ENCODE measurements at regions not wholly inside any gene's neighbourhood (a gene's known extent, or its start where the extent isn't known, plus 50 kb on each side); places are given as distances from the start of the nearest gene placed in this dataset.

DNA sequence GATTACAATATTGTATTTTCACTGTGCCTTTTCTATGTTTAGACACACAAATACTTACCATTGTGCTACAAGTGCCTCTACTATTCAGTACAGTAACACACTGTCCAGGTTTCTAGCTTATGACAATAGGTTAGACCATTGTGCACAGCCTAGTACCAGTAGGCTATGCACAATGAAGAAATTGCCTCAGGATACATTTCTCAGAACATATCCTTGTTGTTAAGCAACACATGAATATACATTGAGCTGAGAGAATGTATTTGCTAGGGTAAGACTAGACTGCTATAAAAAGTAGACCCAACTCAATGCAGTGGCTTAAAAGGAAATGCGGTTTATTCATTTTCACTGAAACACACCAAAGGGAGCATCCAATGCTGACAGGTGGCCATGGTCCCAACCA lies 285.1 kb downstream of the HS3ST3A1 start:
- TF ChIP-seq, protein P1, sequence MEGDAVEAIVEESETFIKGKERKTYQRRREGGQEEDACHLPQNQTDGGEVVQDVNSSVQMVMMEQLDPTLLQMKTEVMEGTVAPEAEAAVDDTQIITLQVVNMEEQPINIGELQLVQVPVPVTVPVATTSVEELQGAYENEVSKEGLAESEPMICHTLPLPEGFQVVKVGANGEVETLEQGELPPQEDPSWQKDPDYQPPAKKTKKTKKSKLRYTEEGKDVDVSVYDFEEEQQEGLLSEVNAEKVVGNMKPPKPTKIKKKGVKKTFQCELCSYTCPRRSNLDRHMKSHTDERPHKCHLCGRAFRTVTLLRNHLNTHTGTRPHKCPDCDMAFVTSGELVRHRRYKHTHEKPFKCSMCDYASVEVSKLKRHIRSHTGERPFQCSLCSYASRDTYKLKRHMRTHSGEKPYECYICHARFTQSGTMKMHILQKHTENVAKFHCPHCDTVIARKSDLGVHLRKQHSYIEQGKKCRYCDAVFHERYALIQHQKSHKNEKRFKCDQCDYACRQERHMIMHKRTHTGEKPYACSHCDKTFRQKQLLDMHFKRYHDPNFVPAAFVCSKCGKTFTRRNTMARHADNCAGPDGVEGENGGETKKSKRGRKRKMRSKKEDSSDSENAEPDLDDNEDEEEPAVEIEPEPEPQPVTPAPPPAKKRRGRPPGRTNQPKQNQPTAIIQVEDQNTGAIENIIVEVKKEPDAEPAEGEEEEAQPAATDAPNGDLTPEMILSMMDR (IDR thresholded peaks at IDR 0.05; ENCODE audit: insufficient read depth, low read depth, low read length) = no peak
- no peak for TF ChIP-seq EZH2 (IDR thresholded peaks at IDR 0.05; ENCODE audit: insufficient read depth, low read length)

All from astrocyte (in vitro differentiated cells and primary cell).